Lower leg skin (tissue), 4 donors: ENCODE measurements at regions not wholly inside any gene's neighbourhood (a gene's known extent, or its start where the extent isn't known, plus 50 kb on each side); places are given as distances from the start of the nearest gene placed in this dataset.
"Not testable (repeated sequence)": the region's sequence is repeated elsewhere in the genome, so short reads cannot be mapped to it uniquely, and the experiment has no call there.

Experiments used
- DNase-seq, 2 donors: peaks; one replicate each; pipeline ENCODE4 v3.0.0-alpha.2; 2019; ENCODE audit warnings: low spot score in 2 of 2
- H3K4me3 ChIP-seq: fragments of 200-600 bp; sonication (generic); 2 replicates; pipeline ENCODE4 v1.5.1; 2017; ENCODE audit warnings: mild to moderate bottlenecking, low read depth; ENCODE audit not compliant: poor library complexity, severe bottlenecking
- POLR2A ChIP-seq, 2 donors: fragments of 450-650 bp; IDR thresholded peaks; one replicate each; pipeline ENCODE4 v1.6.1; 2016 to 2017; ENCODE audit warnings: antibody characterized with exemption in 2 of 2, mild to moderate bottlenecking in 1 of 2, moderate library complexity in 1 of 2
- whole genome bisulfite sequencing, 2 donors: methylation state at CpG; one replicate each; pipeline ENCODE4 v1.1.5; 2018; 5-methylcytosine and 5-hydroxymethylcytosine counted together
- intact Hi-C: fragments of 100-400 bp; cut with DNase I; formaldehyde crosslinking; loops from one replicate; pipeline ENCODE4 v1.15.0; 2023; ENCODE audit warnings: low total_unique reads
- TF ChIP-seq, protein P1 (sequence below), 3 donors: fragments of 450-650 bp; IDR thresholded peaks; one replicate each; pipeline ENCODE4 v1.5.1; 2016; ENCODE audit warnings: antibody characterized with exemption in 3 of 3, mild to moderate bottlenecking in 3 of 3, moderate library complexity in 2 of 3

DNA sequence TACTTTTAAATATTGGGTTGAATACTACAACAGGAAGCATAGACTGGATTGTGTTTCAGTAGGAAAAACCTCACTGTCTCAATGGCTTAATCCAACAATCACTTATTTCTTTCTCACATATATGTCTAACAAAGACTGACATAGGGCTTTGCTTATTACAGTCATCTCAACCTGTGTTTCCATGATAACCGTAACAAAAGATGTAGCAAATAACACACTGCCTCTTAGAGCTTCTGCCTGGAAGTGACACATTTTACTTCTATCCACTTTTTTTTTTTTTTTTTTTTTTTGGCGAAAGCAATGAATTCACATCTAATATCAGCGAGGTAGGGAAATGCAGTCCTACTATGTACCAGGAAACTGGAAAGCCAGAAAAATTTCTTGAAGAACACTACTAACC, 204.9 kb upstream of the CDKN2B start:
- no peak overlapping the region for H3K4me3 ChIP-seq
- 93% methylated on average over 3 of the region's 3 CpGs for WGBS, 2 donors
- DNase-seq = no peak
- no peak for TF ChIP-seq POLR2A (IDR thresholded peaks at IDR 0.05)
- TF ChIP-seq, protein P1, sequence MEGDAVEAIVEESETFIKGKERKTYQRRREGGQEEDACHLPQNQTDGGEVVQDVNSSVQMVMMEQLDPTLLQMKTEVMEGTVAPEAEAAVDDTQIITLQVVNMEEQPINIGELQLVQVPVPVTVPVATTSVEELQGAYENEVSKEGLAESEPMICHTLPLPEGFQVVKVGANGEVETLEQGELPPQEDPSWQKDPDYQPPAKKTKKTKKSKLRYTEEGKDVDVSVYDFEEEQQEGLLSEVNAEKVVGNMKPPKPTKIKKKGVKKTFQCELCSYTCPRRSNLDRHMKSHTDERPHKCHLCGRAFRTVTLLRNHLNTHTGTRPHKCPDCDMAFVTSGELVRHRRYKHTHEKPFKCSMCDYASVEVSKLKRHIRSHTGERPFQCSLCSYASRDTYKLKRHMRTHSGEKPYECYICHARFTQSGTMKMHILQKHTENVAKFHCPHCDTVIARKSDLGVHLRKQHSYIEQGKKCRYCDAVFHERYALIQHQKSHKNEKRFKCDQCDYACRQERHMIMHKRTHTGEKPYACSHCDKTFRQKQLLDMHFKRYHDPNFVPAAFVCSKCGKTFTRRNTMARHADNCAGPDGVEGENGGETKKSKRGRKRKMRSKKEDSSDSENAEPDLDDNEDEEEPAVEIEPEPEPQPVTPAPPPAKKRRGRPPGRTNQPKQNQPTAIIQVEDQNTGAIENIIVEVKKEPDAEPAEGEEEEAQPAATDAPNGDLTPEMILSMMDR (IDR thresholded peaks at IDR 0.05) = no peak
- intact Hi-C loops = no loop called here

DNA sequence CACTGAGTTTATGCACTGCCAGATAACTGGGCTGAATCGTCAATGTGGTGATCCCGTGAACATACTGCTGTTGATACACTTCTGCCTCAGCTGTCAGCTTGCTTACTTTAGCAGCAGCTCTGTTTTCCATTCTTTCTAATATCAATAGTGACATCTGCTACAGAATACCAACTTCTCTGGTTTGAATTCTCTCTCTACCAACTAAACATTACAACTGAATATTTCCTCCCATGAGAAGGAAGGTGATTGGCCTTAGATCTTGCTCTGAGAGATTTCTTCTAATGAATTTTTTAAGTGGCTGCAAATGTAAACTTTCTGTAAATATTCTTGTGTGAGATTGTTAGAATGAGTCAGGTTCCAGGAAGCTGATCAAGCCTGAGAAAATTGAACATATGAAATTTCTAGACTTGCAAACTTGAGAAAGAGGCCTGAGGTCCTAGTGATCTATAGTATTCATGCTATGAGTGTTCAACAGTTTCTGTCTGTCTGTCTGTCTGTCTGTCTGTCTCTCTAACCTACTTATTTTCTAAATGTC, 205.5 kb upstream of the CDKN2B start:
- WGBS, 2 donors = 71 to 80% methylated on average over 2 of the region's 2 CpGs
- intact Hi-C loops = no loop called here
- TF ChIP-seq, protein P1 (IDR thresholded peaks at IDR 0.05) = no peak
- TF ChIP-seq POLR2A (IDR thresholded peaks at IDR 0.05) = no peak
- DNase-seq = no peak
- H3K4me3 ChIP-seq = no peak overlapping the region

GRCh38 chr9:22215521-22215920, 206.4 kb upstream of the CDKN2B start:
- intact Hi-C loops = no loop called here
- H3K4me3 ChIP-seq = no peak overlapping the region
- WGBS, 2 donors = 28 to 32% methylated on average over 3 of the region's 3 CpGs
- no peak for TF ChIP-seq POLR2A (IDR thresholded peaks at IDR 0.05)
- TF ChIP-seq, protein P1 (IDR thresholded peaks at IDR 0.05) = no peak
- no peak for DNase-seq

DNA sequence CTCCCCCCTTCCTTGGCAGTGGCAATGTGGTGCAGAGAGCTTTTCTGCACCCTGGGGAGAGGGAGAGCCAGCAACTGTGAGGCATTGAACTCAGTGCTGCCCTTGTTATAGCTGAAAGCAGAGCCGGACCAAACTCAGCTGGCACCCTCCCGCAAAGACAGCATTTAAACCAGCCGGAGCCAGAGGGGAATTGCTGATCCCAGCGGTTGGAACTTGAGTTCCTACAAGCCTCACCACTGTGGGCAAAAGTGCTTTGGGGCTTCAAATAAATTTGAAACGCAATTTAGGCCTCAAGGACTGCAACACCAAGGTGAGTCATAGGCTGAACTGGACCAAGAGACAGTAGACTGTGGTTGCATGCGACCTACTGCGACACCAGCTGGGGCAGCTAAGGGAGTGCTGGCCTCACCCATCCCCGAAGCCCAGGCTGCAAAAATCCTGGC, 207.6 kb upstream of the CDKN2B start:
- H3K4me3 ChIP-seq = no peak overlapping the region
- TF ChIP-seq, protein P1 (IDR thresholded peaks at IDR 0.05) = no peak
- no peak for TF ChIP-seq POLR2A (IDR thresholded peaks at IDR 0.05)
- DNase-seq = no peak
- intact Hi-C loops = no loop called here
- 62 to 67% methylated on average over 8 of the region's 8 CpGs for WGBS, 2 donors

DNA sequence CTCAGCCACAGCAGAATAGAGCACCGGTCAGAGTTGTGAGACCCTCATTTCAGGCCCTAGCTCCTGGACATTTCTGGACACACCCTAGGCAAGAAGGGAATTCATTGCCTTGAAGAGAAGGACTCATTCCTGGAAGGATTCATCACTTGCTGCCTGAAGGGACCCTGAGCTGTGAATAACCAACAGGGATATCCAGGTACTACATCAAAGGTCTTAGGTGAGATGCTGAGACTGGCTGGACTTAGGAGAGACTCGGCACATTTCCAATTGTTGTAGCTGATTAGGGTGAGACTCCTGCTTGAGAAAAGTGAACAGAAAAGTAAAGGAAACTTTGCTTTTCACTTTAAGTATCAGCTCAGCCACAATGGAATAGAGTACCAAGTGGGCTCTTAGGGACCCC, 208.1 kb upstream of the CDKN2B start:
- no peak for DNase-seq
- WGBS, 2 donors = 86 to 92% methylated on average over 2 of the region's 2 CpGs
- H3K4me3 ChIP-seq = no peak overlapping the region
- intact Hi-C loops = no loop called here
- TF ChIP-seq, protein P1 (IDR thresholded peaks at IDR 0.05) = no peak
- TF ChIP-seq POLR2A (IDR thresholded peaks at IDR 0.05) = no peak

GRCh38 chr9:22225856-22226255, 216.8 kb upstream of the CDKN2B start:
- intact Hi-C loops, H3K4me3 ChIP-seq, DNase-seq: not testable (repeated sequence)
- WGBS, 2 donors = 92 to 95% methylated on average over 9 of the region's 9 CpGs
